ENCODE measurements at regions not wholly inside any gene's neighbourhood (a gene's known extent, or its start where the extent isn't known, plus 50 kb on each side); places are given as distances from the start of the nearest gene placed in this dataset.

GRCh38 chr5:97550164-97550563, 367.1 kb upstream of the RIOK2 start:
- DNase-seq (no peak), ATAC-seq (no peak)
- 63% methylated on average over 1 of the region's 1 CpG for whole genome bisulfite sequencing (ENCODE audit: insufficient coverage)
- no peak overlapping the region for H3K27ac Mint-ChIP-seq
- no peaks in the 10 kb centered on the region for H3K36me3 ChIP-seq (ENCODE audit: control insufficient read depth, insufficient read depth, low read length)
- no peak overlapping the region for H3K27ac ChIP-seq (ENCODE audit: low read length)
- H3K4me1 Mint-ChIP-seq: peaks cover 22 to 28% of the 10 kb centered on the region in 2 donors
- no peaks in the 10 kb centered on the region for H3K36me3 Mint-ChIP-seq
- no peaks in the 10 kb centered on the region for H3K9me3 ChIP-seq (ENCODE audit: control insufficient read depth, insufficient read depth, low read length)
- H3K4me1 ChIP-seq (ENCODE audit: control insufficient read depth, insufficient read depth, low read length): peaks cover 7% of the 10 kb centered on the region
- H3K27me3 ChIP-seq (ENCODE audit: control insufficient read depth, insufficient read depth, low read length): no peaks in the 10 kb centered on the region
- intact Hi-C loops (cut with micrococcal nuclease): no loop called here
- H3K4me3 Mint-ChIP-seq: no peak overlapping the region
- H3K4me3 ChIP-seq (ENCODE audit: low read length): no peak overlapping the region
- TF ChIP-seq CTCF (IDR thresholded peaks at IDR 0.05): no peak
- H3K27me3 Mint-ChIP-seq (ENCODE audit: low read depth in 2 of 2): no peaks in the 10 kb centered on the region
- peaks cover 0 to 2% of the 10 kb centered on the region in 2 donors for H3K9me3 Mint-ChIP-seq

- H3K36me3 Mint-ChIP-seq: no peaks in the 10 kb centered on the region
- ATAC-seq: no peak
- H3K9me3 Mint-ChIP-seq: peaks cover 0 to 2% of the 10 kb centered on the region in 2 donors
- H3K4me1 Mint-ChIP-seq: peaks cover 22 to 27% of the 10 kb centered on the region in 2 donors
- DNase-seq: no peak
- TF ChIP-seq CTCF (IDR thresholded peaks at IDR 0.05): no peak
- no peak overlapping the region for H3K27ac Mint-ChIP-seq
- H3K4me3 Mint-ChIP-seq: no peak overlapping the region
- Histone ChIP-seq H3K27me3 (ENCODE audit: control insufficient read depth, insufficient read depth, low read length) (no peaks in the 10 kb centered on the region), H3K36me3 (ENCODE audit: control insufficient read depth, insufficient read depth, low read length) (no peaks in the 10 kb centered on the region), H3K27ac (ENCODE audit: low read length) (no peak overlapping the region), H3K9me3 (ENCODE audit: control insufficient read depth, insufficient read depth, low read length) (no peaks in the 10 kb centered on the region), H3K4me1 (ENCODE audit: control insufficient read depth, insufficient read depth, low read length) (peaks cover 7% of the 10 kb centered on the region), H3K4me3 (ENCODE audit: low read length) (no peak overlapping the region)
- no peaks in the 10 kb centered on the region for H3K27me3 Mint-ChIP-seq (ENCODE audit: low read depth in 2 of 2)
- intact Hi-C loops (cut with micrococcal nuclease): no loop called here
- 74% methylated on average over 2 of the region's 2 CpGs for WGBS (ENCODE audit: insufficient coverage)
Observed at GRCh38 chr5:97550818-97551217, 367.8 kb upstream of the RIOK2 start.

GRCh38 chr5:97553604-97554452, 370.8 kb upstream of the RIOK2 start:
- Mint-ChIP-seq H3K27me3 (ENCODE audit: low read depth in 2 of 2) (no peaks in the 10 kb centered on the region), H3K9me3 (no peaks in the 10 kb centered on the region), H3K36me3 (no peaks in the 10 kb centered on the region), H3K4me3 (no peak overlapping the region), H3K27ac (no peak overlapping the region), H3K4me1 (peaks cover under 1 to 1% of the 10 kb centered on the region in 2 donors)
- H3K4me3 ChIP-seq (ENCODE audit: low read length): no peak overlapping the region
- intact Hi-C loops (cut with micrococcal nuclease): no loop called here
- no peaks in the 10 kb centered on the region for H3K9me3 ChIP-seq (ENCODE audit: control insufficient read depth, insufficient read depth, low read length)
- no peak overlapping the region for H3K27ac ChIP-seq (ENCODE audit: low read length)
- no peaks in the 10 kb centered on the region for H3K36me3 ChIP-seq (ENCODE audit: control insufficient read depth, insufficient read depth, low read length)
- DNase-seq: no peak
- no peaks in the 10 kb centered on the region for H3K4me1 ChIP-seq (ENCODE audit: control insufficient read depth, insufficient read depth, low read length)
- ATAC-seq: no peak
- 86% methylated on average over 2 of the region's 2 CpGs for WGBS (ENCODE audit: insufficient coverage)
- H3K27me3 ChIP-seq (ENCODE audit: control insufficient read depth, insufficient read depth, low read length): no peaks in the 10 kb centered on the region
- TF ChIP-seq CTCF (IDR thresholded peaks at IDR 0.05): no peak
